IPS-11a (cell line): ENCODE measurements at regions not wholly inside any gene's neighbourhood (a gene's known extent, or its start where the extent isn't known, plus 50 kb on each side); places are given as distances from the start of the nearest gene placed in this dataset.
A peak's percentile ranks its signal among the peaks of the same experiment; 100 is the strongest.

Source experiments
- H3K4me3 ChIP-seq: one replicate; pipeline ENCODE4 v1.5.1; 2013; ENCODE audit warnings: low read depth, low read length, control low read depth

- H3K4me3 ChIP-seq = peak overlapping the region; percentile 13
Observed at GRCh38 chr20:59403261-59403961, 103.0 kb downstream of the EDN3 start.

- H3K4me3 ChIP-seq = no peak overlapping the region
Observed at GRCh38 chr20:59403962-59404314, 103.5 kb downstream of the EDN3 start.

- H3K4me3 ChIP-seq = no peak overlapping the region
Observed at GRCh38 chr20:59404749-59405148, 104.3 kb downstream of the EDN3 start.

- no peak overlapping the region for H3K4me3 ChIP-seq
Observed at GRCh38 chr20:59405226-59406200, 105.1 kb downstream of the EDN3 start.

- no peak overlapping the region for H3K4me3 ChIP-seq
Observed at GRCh38 chr20:59406446-59406845, 106.0 kb downstream of the EDN3 start.

GRCh38 chr20:59411170-59411569, 110.8 kb downstream of the EDN3 start:
- H3K4me3 ChIP-seq = no peak overlapping the region

GRCh38 chr20:59411589-59411988, 111.2 kb downstream of the EDN3 start:
- no peak overlapping the region for H3K4me3 ChIP-seq

- H3K4me3 ChIP-seq = no peak overlapping the region
Observed at GRCh38 chr20:59412181-59412580, 111.8 kb downstream of the EDN3 start.

GRCh38 chr20:59412875-59413284, 112.5 kb downstream of the EDN3 start:
- H3K4me3 ChIP-seq = no peak overlapping the region

- H3K4me3 ChIP-seq = no peak overlapping the region
Observed at GRCh38 chr20:59413326-59413865, 113.0 kb downstream of the EDN3 start.

- no peak overlapping the region for H3K4me3 ChIP-seq
Observed at GRCh38 chr20:59414936-59415623, 114.7 kb downstream of the EDN3 start.

GRCh38 chr20:59416916-59417315, 116.5 kb downstream of the EDN3 start:
- no peak overlapping the region for H3K4me3 ChIP-seq

- no peak overlapping the region for H3K4me3 ChIP-seq
Observed at GRCh38 chr20:59421089-59421488, 120.7 kb downstream of the EDN3 start.

- no peak overlapping the region for H3K4me3 ChIP-seq
Observed at GRCh38 chr20:59421920-59422637, 121.7 kb downstream of the EDN3 start.

GRCh38 chr20:59422872-59423544, 122.6 kb downstream of the EDN3 start:
- no peak overlapping the region for H3K4me3 ChIP-seq

- no peak overlapping the region for H3K4me3 ChIP-seq
Observed at GRCh38 chr20:59424976-59425375, 124.6 kb downstream of the EDN3 start.

- H3K4me3 ChIP-seq = no peak overlapping the region
Observed at GRCh38 chr20:59425572-59425971, 125.2 kb downstream of the EDN3 start.

- no peak overlapping the region for H3K4me3 ChIP-seq
Observed at GRCh38 chr20:59428006-59428405, 127.6 kb downstream of the EDN3 start.

GRCh38 chr20:59428441-59429205, 128.2 kb downstream of the EDN3 start:
- H3K4me3 ChIP-seq = no peak overlapping the region
